Germinal center (tissue), 1 donor: ENCODE measurements at regions not wholly inside any gene's neighbourhood (a gene's known extent, or its start where the extent isn't known, plus 50 kb on each side); places are given as distances from the start of the nearest gene placed in this dataset.
"Not testable (repeated sequence)": the region's sequence is repeated elsewhere in the genome, so short reads cannot be mapped to it uniquely, and the experiment has no call there.

Experiments used
- DNase-seq: peaks from one replicate; pipeline ENCODE4 v3.0.0; 2012; ENCODE audit warnings: mixed read lengths, low spot score

- DNase-seq = no peak
These were observed 52.7 kb upstream of the CRIM1 start for GRCh38 chr2:36302911-36303310.

DNA sequence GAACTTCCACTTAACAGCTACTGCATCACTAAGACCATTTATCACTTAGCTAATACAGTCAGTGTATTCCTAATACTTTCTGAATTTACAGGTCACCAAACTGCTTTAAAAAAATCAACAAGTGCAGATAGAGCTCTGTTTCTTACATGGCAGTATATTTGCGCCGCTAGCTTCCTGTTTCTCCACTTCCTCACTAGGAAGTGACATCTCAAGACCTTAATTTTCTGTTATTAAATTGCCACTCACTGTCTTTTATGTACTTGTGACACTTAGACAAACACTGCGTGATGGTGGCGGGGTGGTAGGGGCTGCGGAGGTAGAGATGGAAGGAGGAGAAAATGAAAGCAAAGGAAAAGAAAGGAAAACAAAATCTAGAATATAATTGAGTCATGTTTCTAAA, 53.7 kb upstream of the CRIM1 start:
- no peak for DNase-seq

DNA sequence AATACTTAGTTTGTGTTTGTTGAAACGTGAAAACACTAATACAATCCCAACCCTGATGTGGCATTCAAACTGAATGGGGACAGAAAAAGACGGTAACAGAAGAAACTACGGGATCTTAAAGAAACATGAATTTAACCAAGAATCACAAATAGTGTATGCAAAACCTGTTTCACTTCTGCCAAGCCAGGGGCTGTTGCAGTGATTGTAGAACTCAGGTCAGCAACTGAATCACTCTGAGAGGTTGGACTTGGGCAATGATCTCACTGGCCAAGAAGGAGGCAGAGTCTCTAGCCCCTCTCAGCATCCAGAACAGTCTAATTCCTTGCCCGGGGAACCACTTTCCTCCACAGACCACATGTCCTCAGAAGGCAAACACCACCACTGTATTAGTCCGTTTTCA, 54.9 kb upstream of the CRIM1 start:
- DNase-seq = no peak

- DNase-seq = no peak
These were observed 58.8 kb upstream of the CRIM1 start for GRCh38 chr2:36296798-36297197.

DNA sequence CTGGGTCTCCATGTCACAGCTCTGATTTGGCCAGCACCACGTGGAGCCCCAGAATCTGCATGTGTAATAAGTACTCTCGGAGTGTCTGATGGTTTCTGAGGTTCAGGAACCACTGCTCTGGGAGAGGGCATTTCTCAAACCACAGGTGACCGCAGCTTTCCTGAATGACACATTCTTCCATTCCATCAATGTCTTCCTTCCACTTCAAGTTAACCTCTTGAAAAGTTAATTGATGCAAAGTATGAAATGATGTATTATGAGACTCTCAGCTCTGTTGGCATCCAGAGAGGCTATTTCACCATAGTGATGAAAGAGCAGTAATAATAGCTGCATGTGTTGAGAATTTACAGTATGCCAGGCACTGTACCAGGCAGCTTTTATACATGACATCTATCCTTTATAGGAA, 61.3 kb upstream of the CRIM1 start:
- no peak for DNase-seq

DNA sequence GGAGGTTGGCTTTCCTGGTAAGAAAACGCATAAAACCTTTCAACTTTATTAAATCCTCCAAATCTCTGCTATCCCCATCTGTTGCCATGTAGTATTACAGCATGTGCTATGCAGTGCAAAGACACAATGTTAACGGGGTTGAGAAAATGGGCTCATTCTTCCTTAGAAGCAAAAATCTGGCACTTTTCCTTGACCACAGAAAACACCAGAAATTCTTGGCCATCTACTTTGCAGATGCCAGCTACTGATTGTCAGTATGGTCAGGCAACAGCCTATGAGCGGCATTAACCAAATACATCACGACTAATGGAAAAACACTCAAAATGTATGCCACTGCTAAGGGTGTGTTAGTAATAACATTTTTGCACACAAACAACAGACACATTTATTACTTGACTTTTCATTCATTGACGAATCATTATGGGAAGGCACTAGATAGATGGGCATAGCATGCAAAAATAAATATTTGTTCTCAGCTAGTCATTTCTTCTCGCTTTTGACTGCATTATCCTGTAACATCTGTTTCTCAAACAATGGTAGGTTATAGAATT, 65.2 kb upstream of the CRIM1 start:
- DNase-seq = no peak

DNA sequence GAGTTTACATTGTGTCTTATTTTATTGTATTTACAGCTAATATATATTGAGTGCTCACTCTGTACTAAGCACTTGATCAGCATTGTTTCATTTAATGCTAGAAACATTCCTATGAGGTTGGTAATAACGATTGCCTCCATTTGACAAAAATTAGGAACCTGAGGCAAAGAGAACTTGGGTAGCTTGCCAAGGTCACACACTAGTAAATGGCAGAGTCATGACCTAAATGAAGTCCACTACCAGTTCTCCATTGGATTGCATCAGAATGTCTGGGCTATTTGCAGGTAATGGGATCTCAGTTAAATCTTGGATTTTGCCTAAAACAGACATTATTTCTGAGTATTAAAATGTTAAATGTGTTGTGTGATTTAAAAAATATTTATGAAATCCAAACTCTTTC, 65.8 kb upstream of the CRIM1 start:
- no peak for DNase-seq

- DNase-seq = no peak
These were observed 68.0 kb upstream of the CRIM1 start for GRCh38 chr2:36287363-36288275.

DNA sequence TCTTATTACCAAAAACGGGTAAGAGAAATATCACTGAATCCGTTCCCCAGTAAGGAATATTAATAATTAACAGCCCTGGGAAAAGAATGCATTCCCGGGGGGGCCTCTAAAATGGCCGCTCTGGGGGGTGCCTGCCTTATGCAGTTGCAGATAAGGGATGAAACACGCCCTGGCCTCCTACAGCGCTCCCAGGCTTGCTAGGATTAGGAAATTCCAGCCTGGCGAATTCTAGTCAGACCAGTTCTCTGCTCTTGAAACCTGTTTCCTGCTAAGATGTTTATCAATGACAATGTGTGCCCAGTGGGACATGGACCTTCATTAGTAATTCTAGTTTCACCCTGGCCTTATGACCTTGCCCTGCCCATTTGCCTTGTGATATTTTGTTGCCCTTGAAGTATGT, 76.1 kb upstream of the CRIM1 start:
- DNase-seq = not testable (repeated sequence)

DNA sequence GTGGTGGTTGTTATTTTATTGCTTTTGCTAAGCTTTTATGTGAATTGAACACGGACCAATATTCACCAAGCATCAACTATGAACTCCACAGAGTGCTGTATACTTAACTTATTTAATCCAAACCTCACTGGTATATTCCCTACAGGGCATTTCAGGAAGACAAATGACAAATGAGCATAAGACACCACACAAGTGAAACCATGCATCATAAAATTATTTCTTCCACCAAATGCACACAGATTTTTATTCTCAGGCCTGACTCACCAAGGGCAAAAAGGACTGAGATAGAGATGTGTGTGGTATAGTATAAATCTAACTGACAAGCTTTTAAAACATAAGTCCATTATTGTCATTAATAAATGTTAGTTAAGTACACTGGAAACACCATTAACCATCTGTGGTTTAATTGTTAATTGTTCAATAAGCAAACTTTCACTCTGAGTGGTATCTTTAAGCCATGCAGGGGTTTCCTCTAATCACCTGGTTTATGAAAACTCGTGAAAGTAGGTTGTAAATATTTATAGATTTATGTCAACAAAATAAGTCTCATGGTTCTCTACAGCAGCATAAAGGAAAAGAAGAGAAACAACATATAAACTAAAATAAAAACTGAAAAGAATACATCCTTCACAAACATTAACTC, 77.6 kb upstream of the CRIM1 start:
- no peak for DNase-seq

DNA sequence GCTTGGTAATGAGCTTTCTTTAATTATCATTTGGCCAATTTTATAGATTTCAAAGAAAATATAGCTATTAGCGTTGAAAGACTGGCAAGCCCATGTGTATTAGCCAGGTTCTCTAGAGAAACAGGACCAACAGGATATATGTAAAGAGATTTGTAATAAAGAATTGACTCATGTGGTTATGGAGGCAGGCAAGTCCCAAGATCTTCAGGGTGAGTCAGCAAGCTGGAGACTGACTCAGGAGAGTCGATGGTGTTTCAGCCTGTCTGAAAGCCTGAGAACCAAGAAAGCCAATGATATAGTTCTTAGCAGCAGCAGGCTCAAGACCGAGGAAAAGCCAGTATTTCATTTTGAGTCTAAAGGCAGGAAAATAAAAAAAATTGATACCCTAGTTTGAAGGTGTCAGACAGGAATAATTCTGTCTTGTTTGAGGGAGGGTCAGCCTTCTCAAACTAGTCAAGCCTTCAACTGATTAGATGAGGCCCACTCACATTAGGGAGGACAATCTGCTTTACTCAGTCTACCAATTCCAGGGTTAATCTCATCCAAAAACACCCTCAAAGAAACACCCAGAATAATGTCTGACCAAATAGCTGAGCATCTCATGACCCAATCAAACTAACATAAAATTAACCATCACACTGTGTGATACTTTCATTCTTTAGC, 78.3 kb upstream of the CRIM1 start:
- no peak for DNase-seq

- no peak for DNase-seq
These were observed 84.3 kb upstream of the CRIM1 start for GRCh38 chr2:36271266-36271665.

GRCh38 chr2:36270758-36271157, 84.8 kb upstream of the CRIM1 start:
- DNase-seq = no peak

- no peak for DNase-seq
These were observed 88.4 kb upstream of the CRIM1 start for GRCh38 chr2:36267194-36267593.

DNA sequence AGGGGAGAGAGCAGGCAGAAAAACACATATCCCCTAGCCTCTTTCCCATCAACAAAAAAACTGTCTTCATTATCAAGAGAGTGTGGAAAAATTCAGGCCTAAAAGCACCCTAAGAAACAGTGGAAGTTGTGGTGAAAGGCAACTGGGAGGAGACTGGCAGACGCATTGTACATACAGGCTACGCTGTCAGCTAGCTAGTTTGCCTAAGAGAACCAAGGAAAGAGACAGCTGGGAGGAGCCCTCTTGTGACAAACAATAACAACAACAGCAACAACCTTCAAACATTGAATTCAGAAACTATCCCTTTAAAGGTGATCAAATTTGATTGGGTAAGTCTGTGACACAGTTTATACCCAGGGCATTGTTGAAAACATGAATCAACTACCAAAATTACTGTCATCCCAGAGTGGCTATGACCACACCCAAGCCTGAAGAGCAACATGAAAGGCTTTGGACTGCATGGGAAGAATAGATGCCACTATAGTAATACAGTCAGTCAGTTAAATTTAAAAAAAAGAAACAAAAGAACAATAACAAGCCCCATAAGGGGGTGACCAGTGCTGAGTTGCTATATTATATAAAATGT, 88.9 kb upstream of the CRIM1 start:
- no peak for DNase-seq

GRCh38 chr2:36262581-36262980, 93.0 kb upstream of the CRIM1 start:
- DNase-seq = no peak

GRCh38 chr2:36255863-36256262, 99.7 kb upstream of the CRIM1 start:
- DNase-seq = no peak

GRCh38 chr2:36253086-36253485, 102.5 kb upstream of the CRIM1 start:
- DNase-seq = no peak

DNA sequence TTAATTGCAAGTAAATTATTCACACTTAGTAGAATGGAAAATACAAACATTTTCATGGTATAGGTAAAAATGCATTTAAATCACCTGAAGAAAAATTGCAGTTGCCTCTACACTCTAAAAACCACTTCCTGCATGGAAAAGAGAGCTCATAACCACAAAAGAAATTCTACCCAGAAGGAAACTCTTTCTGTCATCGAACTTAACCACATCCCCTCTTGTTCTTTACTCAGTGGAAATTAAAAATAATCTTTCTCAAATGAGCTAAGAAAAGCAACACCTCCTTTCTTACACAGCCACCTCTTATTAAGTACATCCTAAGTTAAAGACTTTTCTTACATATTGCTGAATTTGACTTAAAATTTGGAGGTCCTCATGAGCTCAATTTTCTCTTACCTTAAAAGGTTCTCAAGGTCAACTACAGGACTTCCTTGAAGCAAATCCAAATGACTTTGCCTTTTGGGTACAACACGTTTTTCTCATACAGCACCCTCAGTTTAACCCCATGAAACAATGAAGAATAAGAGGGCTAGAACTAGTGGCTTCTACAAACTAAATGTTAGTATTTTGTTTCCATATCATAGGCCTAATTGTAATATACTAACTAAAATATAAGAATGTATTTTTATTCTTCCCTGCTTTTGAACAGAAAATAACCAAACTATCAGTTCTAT, 109.1 kb upstream of the CRIM1 start:
- no peak for DNase-seq

DNA sequence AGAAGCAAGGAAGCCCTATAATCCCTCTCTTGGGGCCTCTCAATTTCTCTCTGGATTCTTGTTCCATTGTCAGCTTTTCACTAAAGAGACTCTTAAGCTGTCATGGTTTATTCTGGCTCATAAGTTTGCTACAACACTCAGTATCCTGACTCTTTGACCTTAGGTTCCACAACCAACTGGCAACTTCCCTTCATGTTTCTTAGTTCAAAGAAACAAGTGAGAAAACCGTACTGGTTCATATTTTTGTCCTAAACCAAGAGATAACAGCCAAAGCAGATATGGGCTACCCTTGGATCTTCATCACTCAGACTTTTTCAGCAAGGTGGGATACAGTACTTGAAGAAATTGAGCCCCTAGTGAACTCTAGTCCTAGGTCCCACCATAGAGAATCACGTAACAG, 109.9 kb upstream of the CRIM1 start:
- DNase-seq = no peak

DNA sequence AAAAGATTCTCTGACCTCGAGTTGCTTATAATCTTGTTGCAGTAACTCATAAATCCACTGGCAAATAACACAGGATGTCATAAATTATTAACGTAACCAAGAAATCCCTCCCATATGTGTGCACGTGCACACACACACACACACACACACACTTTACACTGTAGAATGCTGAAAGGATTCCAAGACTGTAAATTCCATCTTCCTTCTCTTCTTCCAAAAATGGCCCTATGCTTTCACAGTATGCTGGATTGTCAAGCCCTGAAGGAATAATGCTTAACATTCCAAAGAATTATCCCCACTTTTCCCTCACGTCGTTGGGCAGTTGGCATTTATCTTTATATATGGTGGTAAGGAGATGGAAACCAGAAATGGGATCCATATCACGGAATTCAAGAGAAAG, 117.5 kb upstream of the CRIM1 start:
- no peak for DNase-seq

DNA sequence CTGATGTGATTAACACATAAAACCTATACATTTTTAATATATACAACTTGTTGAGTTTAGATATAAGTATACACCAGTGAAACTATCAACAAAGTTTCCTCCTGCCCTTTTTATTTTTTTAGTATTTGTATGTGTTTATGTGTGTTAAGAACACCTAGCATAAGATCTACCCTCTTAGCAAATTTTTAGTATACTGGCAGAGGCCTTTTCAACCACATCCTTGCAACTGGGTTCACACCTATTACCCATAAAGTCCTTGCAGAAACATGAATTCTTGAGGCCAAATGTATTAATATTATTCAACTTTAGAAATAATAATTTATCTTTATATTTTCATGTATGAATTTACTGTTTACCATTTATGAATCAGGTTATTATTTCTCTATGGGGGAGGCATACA, 119.7 kb upstream of the CRIM1 start:
- no peak for DNase-seq
